ENCODE measurements at regions not wholly inside any gene's neighbourhood (a gene's known extent, or its start where the extent isn't known, plus 50 kb on each side); places are given as distances from the start of the nearest gene placed in this dataset.

DNA sequence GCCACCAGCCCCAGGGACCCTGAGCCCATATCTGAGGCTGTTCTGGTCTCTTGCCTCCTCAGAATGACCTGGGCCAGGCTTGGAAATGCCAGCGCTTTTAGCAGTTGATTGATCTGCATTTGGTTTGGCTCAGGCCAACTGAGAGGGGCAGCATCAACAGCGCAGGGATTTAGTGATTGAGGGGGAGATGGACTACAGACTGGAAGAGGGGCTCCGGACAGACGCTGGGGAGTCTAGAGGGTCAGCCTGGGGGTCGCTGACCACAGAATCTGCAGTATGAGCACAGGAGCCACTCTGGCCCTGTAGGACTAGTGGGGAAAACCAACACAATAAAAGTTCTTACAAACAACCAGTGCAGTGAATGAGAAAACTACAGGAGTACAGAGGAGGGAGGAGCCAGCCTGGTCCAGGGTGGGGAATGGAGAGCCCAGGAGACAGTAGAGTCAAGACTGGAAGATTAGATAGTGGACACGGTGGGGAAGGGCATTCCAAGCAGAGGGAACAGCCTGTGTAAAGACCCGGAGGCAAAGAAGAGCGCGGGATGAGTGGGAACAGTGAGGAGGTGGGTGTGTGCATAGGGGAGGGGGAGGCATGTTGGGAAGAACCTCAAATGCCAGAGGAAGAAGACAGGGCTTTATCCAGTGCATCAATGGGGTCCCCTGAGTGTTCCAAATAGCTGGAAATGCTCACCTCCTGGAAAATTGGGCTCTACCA is 128.9 kb downstream of the MRM1 start:
- DNase-seq = no peak

DNA sequence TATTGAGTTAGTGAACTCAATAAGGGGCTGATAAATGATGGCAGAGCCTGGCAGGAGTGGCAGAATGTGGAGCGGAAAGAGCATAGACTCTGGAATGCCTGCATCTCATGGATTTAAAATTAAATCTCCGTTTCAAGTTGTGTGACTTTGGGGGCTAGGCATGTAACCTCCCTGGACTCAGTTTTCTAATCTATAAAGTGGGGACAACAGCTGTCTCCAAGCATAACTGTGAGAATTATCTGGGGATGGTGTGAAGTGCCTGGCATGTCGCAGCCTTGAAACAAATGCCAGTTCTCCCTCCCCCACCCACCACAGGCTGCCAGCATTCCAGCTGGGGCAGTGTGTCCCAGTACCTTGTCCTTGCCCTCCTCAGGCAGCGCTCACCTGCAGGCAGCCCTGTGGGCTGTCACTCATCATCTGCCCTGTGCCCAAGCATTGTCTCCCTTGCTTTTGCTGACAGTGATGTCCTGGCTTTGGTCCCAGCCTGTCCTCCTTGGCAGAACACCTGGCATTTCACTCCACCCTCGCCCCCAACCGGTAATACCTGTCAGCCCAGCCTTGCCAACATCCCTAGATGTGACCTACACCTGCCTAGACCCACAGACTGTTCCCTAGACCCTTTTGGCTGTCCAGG is 129.6 kb downstream of the MRM1 start:
- DNase-seq = no peak

DNA sequence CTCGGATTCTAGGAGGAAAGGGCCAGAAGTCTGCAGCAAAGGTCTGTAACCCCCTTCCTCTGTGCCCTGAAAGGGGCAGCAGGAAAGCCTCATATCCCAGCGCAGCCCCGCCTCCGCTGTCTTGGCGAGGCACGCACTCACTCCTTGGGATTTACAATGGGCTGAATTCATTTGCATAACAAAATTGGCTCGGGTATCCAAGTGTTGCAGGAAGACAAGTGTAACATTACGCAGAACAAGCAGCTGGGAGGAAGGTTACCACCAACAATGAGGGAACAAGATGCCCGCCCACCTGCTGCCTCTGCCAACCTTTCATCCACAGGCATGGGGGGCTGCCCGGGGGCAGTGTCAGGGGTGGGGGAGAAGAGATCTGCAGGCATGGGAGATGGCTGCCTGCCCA is 130.4 kb downstream of the MRM1 start:
- DNase-seq = no peak

GRCh38 chr17:36732351-36732750 is 131.0 kb downstream of the MRM1 start:
- DNase-seq = no peak

- DNase-seq = no peak
Observed at GRCh38 chr17:36736201-36737156, 135.1 kb downstream of the MRM1 start.

DNA sequence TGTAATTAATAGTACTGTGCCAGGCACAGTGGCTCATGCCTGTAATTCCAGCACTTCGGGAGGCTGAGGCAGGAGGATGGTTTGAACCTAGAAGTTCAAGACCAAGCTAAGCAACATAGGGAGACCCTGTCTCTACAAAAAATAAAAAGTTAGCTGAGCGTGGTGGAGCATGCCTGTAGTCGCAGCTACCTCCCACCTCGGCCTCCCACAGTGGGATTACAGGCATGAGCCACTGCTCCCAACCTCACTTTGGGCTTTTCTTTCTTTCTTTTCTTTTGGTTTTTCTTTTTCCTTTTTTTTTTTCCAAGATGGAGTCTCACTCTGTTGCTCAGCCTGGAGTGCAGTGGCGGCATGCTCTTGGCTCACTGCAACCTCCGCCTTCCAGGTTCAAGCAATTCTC is 137.8 kb downstream of the MRM1 start:
- DNase-seq = no peak

GRCh38 chr17:36740157-36740556 is 138.8 kb downstream of the MRM1 start:
- no peak for DNase-seq

GRCh38 chr17:36741019-36741902 is 139.9 kb downstream of the MRM1 start:
- DNase-seq = no peak

GRCh38 chr17:36742267-36743000 is 141.1 kb downstream of the MRM1 start:
- no peak for DNase-seq

DNA sequence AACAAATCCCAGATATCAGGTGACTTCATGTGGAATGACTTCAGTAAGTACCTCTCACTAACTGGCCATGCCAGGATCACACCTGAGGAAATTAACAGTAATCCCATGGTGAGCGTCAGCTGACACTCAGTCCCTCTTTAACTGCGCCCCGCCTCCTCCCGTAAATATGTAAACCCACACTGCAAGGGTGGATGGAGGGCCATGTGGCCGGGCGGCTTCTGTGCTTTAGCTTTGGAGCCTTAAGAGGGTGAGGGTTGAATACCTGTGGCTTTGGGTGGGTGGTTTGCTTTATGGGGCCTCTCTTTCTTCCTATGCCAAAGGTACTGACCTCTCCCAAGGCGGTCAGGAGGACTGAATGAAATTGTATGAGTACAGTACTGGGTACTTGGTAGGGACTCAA is 141.7 kb downstream of the MRM1 start:
- DNase-seq = no peak

DNA sequence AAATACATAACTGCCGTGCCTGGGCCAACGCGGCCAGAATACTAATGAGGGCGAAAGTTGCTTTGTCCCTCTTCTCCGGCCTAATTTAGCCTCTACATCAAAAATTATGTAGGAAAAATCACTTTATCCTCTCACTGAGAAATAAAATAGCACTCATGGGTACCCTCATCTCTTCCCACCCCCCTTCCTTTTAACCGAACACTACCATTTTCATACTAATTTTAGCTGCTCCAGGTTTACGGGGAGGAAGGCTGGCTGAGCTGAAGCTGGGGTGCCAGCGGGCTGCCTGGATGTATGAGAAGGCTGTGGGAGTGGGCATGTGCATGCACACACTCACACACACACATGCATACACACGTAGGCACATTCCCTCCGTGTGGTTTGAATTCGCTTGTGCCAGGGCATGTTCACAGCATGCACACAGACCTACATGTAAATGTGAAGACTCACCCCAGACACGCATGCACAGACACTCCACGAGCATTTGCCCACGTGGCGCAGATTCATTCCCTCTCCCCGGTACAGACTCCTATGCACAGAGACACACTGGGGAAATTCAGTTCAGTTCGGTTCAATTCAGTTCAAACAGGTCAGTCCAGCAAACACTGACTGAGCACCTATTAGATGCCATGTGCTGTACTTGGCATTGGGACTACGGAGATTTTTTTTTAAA is 145.1 kb downstream of the MRM1 start:
- no peak for DNase-seq

- no peak for DNase-seq
Observed at GRCh38 chr17:36747861-36748260, 146.5 kb downstream of the MRM1 start.

GRCh38 chr17:36748272-36748671 is 146.9 kb downstream of the MRM1 start:
- DNase-seq = no peak

GRCh38 chr17:36749493-36749892 is 148.1 kb downstream of the MRM1 start:
- DNase-seq = no peak

- DNase-seq = no peak
Observed at GRCh38 chr17:36750316-36750885, 149.0 kb downstream of the MRM1 start.

- no peak for DNase-seq
Observed at GRCh38 chr17:36752096-36752888, 150.9 kb downstream of the MRM1 start.

GRCh38 chr17:36755586-36755985 is 154.2 kb downstream of the MRM1 start:
- no peak for DNase-seq

DNA sequence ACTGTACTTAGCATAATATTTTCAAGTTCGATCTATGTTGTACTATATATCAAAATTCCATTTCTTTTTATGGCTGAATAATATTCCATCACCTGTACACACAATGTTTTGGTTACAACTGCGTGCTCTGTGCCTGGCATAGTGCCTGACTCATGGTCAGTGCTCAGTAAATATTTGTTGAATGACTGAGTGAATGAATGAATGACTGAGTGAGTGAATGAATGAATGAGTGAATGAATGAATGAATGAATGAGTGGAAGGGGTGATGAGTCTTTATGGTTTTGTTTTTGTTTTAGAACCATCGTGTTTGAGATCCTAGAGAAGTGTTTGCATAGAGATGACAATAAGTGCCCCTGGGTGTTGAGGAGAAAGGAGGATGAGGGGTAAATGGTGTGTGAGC is 155.3 kb downstream of the MRM1 start:
- no peak for DNase-seq

DNA sequence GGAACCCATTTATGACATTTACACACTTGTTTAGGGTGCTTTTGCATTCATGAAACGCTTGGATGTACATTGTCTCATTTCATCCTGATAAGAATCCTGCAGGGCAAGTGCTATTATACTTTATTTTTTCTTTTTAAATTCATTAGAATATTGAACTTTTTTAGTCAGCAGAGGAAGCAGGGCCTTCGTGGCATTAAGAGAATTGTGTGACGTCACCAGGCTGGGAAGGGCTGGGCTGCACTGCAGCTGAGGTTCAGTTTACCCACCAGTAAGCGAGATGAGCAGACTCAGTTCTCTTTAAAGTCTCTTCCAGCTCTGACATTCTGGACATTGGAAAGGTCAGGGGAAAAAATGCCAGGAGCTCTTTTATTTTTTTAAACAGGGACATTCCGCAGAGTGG is 159.0 kb downstream of the MRM1 start:
- no peak for DNase-seq
